Type B pancreatic cell (in vitro differentiated cells): ENCODE measurements at regions not wholly inside any gene's neighbourhood (a gene's known extent, or its start where the extent isn't known, plus 50 kb on each side); places are given as distances from the start of the nearest gene placed in this dataset.

Source experiments
- DNase-seq: peaks from one replicate; pipeline ENCODE4 v3.0.0; 2021; ENCODE audit warnings: mixed read lengths; ENCODE audit not compliant: unreplicated experiment; ENCODE audit errors: extremely low spot score
- H3K27ac Mint-ChIP-seq: 2 replicates; pipeline ENCODE4 v1.8.0; 2021; ENCODE audit warnings: mild to moderate bottlenecking, mixed read lengths
- H3K27me3 Mint-ChIP-seq: 2 replicates; pipeline ENCODE4 v1.8.0; 2021; ENCODE audit warnings: mixed read lengths
- H3K36me3 Mint-ChIP-seq: 2 replicates; pipeline ENCODE4 v1.8.0; 2021; ENCODE audit warnings: mixed read lengths
- H3K4me1 Mint-ChIP-seq: one replicate; pipeline ENCODE4 v1.8.0; 2021; ENCODE audit warnings: mixed read lengths; ENCODE audit not compliant: unreplicated experiment
- H3K4me3 Mint-ChIP-seq: 2 replicates; pipeline ENCODE4 v1.8.0; 2021; ENCODE audit warnings: mild to moderate bottlenecking, mixed read lengths
- H3K9me3 Mint-ChIP-seq: 2 replicates; pipeline ENCODE4 v1.8.0; 2021; ENCODE audit warnings: mixed read lengths
- TF ChIP-seq, protein P1 (sequence below): fragments of 200-600 bp; sonication (generic); conservative IDR thresholded peaks from 2 replicates; pipeline ENCODE4 v1.5.0; 2021; ENCODE audit warnings: antibody characterized with exemption, mild to moderate bottlenecking

DNA sequence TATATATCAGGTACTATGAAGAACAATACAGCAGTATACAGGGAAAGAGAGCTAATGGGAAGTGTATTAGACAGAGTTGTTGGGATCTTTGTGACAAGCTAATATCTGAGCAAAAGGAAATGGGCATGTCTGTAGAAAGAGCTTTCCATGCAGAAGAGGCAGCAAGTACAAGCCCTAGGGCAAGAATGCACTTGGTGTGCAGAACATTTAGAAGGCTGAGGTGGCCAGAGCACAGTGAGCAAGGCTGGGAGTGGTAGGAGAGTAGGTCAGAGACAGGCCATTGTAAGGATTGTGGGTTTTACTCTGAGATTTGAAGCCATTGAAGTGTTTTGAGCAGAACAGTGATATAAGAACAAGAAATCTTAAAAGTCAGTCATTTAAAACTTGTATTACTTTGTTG is 353.9 kb upstream of the TGFBR2 start:
- TF ChIP-seq, protein P1, sequence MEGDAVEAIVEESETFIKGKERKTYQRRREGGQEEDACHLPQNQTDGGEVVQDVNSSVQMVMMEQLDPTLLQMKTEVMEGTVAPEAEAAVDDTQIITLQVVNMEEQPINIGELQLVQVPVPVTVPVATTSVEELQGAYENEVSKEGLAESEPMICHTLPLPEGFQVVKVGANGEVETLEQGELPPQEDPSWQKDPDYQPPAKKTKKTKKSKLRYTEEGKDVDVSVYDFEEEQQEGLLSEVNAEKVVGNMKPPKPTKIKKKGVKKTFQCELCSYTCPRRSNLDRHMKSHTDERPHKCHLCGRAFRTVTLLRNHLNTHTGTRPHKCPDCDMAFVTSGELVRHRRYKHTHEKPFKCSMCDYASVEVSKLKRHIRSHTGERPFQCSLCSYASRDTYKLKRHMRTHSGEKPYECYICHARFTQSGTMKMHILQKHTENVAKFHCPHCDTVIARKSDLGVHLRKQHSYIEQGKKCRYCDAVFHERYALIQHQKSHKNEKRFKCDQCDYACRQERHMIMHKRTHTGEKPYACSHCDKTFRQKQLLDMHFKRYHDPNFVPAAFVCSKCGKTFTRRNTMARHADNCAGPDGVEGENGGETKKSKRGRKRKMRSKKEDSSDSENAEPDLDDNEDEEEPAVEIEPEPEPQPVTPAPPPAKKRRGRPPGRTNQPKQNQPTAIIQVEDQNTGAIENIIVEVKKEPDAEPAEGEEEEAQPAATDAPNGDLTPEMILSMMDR = no peak
- Mint-ChIP-seq H3K4me1 (no peaks in the 10 kb centered on the region), H3K4me3 (no peak overlapping the region), H3K27ac (no peak overlapping the region), H3K36me3 (no peaks in the 10 kb centered on the region), H3K27me3 (no peaks in the 10 kb centered on the region), H3K9me3 (peaks cover 11% of the 10 kb centered on the region)
- no peak for DNase-seq

DNA sequence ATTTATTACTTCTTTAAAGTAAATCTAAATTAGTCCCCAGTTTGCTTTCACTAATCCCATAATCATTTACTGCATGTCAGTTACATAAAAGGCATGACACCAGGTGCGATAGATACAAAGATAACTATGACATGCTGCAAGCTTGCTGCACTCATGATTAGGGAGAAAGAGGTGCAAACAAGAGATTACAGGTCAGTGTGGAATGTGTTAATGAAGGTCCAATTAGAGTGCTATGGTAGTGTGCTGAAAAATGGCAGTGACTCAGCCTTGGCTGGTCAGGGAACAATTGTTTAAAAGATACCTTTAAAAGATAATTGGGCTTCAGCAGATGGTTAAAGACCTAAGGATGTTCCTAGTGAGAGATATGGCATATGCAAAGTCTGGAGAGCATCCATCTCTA is 352.6 kb upstream of the TGFBR2 start:
- no peaks in the 10 kb centered on the region for H3K27me3 Mint-ChIP-seq
- H3K4me3 Mint-ChIP-seq = no peak overlapping the region
- peaks cover 13% of the 10 kb centered on the region for H3K9me3 Mint-ChIP-seq
- no peaks in the 10 kb centered on the region for H3K36me3 Mint-ChIP-seq
- no peak for DNase-seq
- H3K27ac Mint-ChIP-seq = no peak overlapping the region
- no peaks in the 10 kb centered on the region for H3K4me1 Mint-ChIP-seq
- TF ChIP-seq, protein P1 = no peak

DNA sequence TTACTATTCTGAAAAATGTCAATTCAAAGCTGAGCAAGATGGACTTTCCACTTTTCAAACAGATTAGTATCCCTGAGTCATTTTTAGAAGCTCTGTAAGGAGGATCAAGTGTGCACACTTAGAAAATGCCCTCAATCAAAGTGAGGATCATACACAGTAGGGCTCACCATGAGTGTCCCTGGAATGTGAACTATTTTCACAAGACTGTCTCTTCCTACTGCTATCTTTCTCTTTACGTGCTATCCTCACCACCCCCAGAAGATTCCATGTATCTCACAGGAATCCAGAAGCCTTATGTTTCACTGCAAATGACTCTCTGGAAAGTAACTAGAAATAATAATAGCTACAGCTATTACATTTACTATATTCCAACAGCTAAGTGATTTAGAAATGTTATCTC is 349.9 kb upstream of the TGFBR2 start:
- DNase-seq = no peak

DNA sequence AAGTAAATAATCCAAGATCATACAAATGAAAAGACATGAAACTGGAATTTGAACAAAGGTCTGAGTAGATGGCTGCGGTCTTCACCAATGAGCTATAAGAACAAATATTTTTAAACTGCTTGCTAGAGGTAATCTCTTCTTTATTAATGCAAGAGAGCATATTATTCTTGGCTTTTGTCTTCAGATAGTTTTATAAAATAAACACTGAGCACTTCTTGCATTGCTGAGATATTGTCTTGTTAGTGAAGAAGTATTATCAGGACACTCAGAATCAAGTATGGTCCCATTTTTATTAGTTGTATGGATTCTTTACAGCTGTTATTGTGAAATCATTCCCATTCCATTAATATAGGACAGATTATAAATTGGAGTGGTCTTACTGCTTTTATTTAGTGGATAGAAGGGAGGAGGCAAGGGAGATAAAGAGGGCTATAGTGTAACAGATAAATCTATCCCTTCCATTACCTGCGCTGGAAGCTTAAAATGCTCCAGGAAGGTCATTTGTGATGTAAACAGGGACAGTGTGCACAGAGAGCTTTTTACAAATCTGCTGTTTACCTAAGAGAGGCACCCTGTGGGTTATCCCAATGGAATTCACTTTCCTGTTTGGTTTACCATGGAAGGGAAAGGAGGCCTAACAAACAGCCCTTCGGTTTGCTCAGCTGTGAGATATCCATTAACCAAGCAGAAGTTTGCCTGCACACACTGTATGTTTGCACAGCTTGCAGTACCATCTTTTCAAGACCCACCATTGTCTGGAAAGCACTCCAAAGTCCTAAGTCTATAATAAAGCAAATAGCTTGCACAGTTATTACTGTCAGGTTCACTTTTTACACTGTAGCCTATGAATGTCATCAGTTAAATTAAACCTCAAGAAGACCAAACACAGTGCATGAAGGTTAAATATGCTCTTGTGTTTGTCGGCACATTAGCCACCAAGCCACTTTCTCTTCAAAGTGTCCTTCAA is 347.7 kb upstream of the TGFBR2 start:
- Mint-ChIP-seq H3K4me3 (no peak overlapping the region), H3K27ac (no peak overlapping the region), H3K4me1 (no peaks in the 10 kb centered on the region), H3K27me3 (no peaks in the 10 kb centered on the region), H3K9me3 (peaks cover 10% of the 10 kb centered on the region), H3K36me3 (no peaks in the 10 kb centered on the region)
- TF ChIP-seq, protein P1 = no peak
- DNase-seq = no peak

More for the DNA sequence above, 349.9 kb upstream of the TGFBR2 start:
- Mint-ChIP-seq H3K9me3 (peaks cover 13% of the 10 kb centered on the region), H3K27ac (no peak overlapping the region), H3K4me1 (no peaks in the 10 kb centered on the region), H3K27me3 (no peaks in the 10 kb centered on the region), H3K4me3 (no peak overlapping the region), H3K36me3 (no peaks in the 10 kb centered on the region)
- TF ChIP-seq, protein P1 = no peak

DNA sequence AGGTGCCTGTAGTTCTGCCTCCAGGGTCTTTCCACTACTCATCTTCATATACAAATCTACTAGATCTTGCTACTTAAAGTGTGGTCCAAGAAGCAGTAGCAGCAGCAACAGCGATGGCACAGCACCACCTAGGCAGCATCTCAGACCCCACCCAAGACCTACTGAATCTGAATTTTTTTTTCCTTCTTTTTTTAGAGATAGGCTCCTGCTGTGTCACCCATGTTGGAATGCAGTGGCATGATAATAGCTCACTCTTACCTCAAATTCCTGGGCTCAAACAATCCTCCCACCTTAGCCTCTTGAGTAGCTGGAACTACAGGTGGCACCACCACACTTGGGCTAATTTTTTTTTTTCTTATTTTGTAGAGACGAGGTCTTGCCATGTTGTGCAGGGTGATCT is 346.7 kb upstream of the TGFBR2 start:
- no peak for DNase-seq
- TF ChIP-seq, protein P1 = no peak
- H3K27me3 Mint-ChIP-seq = no peaks in the 10 kb centered on the region
- no peaks in the 10 kb centered on the region for H3K4me1 Mint-ChIP-seq
- H3K27ac Mint-ChIP-seq = no peak overlapping the region
- H3K9me3 Mint-ChIP-seq = peaks cover 5% of the 10 kb centered on the region
- H3K36me3 Mint-ChIP-seq = no peaks in the 10 kb centered on the region
- H3K4me3 Mint-ChIP-seq = no peak overlapping the region
